Ishikawa (cell line): ENCODE measurements at regions not wholly inside any gene's neighbourhood (a gene's known extent, or its start where the extent isn't known, plus 50 kb on each side); places are given as distances from the start of the nearest gene placed in this dataset.

Experiments
- CEBPB ChIP-seq: IDR thresholded peaks from 2 replicates; pipeline ENCODE4 v1.6.1; 2012
- CREB1 ChIP-seq: IDR thresholded peaks from 2 replicates; pipeline ENCODE4 v1.6.1; 2012; ENCODE audit warnings: low read depth
- EGR1 ChIP-seq: IDR thresholded peaks from 2 replicates; pipeline ENCODE4 v1.6.1; 2012
- EP300 ChIP-seq: IDR thresholded peaks from 2 replicates; pipeline ENCODE4 v1.6.1; 2012; ENCODE audit warnings: borderline replicate concordance
- FOXM1 ChIP-seq: IDR thresholded peaks from 2 replicates; pipeline ENCODE4 v1.6.1; 2012; ENCODE audit warnings: low read depth, borderline replicate concordance
- MAX ChIP-seq: IDR thresholded peaks from 2 replicates; pipeline ENCODE4 v1.6.1; 2012
- NFIC ChIP-seq: IDR thresholded peaks from 2 replicates; pipeline ENCODE4 v1.6.1; 2012
- RAD21 ChIP-seq: IDR thresholded peaks from 2 replicates; pipeline ENCODE4 v1.6.1; 2012; ENCODE audit warnings: low read depth
- REST ChIP-seq: IDR thresholded peaks from 2 replicates; pipeline ENCODE4 v1.6.1; 2012; ENCODE audit warnings: low read depth, mild to moderate bottlenecking
- TAF1 ChIP-seq: IDR thresholded peaks from 2 replicates; pipeline ENCODE4 v1.6.1; 2012; ENCODE audit warnings: low read depth, mild to moderate bottlenecking
- TCF12 ChIP-seq: IDR thresholded peaks from 2 replicates; pipeline ENCODE4 v1.6.1; 2012; ENCODE audit warnings: low read depth
- TEAD4 ChIP-seq: IDR thresholded peaks from 2 replicates; pipeline ENCODE4 v1.6.1; 2012
- USF1 ChIP-seq: IDR thresholded peaks from 2 replicates; pipeline ENCODE4 v1.6.1; 2012
- YY1 ChIP-seq: IDR thresholded peaks from 2 replicates; pipeline ENCODE4 v1.6.1; 2012; ENCODE audit warnings: low read depth

GRCh38 chr14:71714225-71714624 is 218.0 kb upstream of the RGS6 start:
- TF ChIP-seq YY1 (no peak), TEAD4 (peak; percentile 35; the same call in 1 of the 2 replicates), TCF12 (no peak), MAX (no peak), EP300 (no peak), NFIC (peak; percentile 22; the same call in 1 of the 2 replicates), REST (no peak), EGR1 (no peak), CREB1 (no peak), USF1 (no peak), FOXM1 (no peak), TAF1 (no peak), RAD21 (no peak), CEBPB (peak; percentile 35; the same call in 1 of the 2 replicates)
